Gastroesophageal sphincter (tissue), 3 donors: ENCODE measurements at regions not wholly inside any gene's neighbourhood (a gene's known extent, or its start where the extent isn't known, plus 50 kb on each side); places are given as distances from the start of the nearest gene placed in this dataset.

Experiments
- CTCF ChIP-seq, 4 experiments: fragments of 200-600 bp in 2 of 4; fragments of 450-650 bp in 2 of 4; sonication (generic) in 1 of 4; IDR thresholded peaks; one replicate each; pipeline ENCODE4 v1.5.1; 2017 to 2019; ENCODE audit warnings: antibody characterized with exemption in 4 of 4, mild to moderate bottlenecking in 2 of 4, moderate library complexity in 2 of 4
- EP300 ChIP-seq: sonication (generic); formaldehyde crosslinking; IDR thresholded peaks from one replicate; pipeline ENCODE4 v1.6.1; 2017; ENCODE audit warnings: antibody characterized with exemption, mild to moderate bottlenecking
- POLR2A ChIP-seq, 2 donors: fragments of 450-650 bp; IDR thresholded peaks; one replicate each; pipeline ENCODE4 v1.6.1; 2017; ENCODE audit warnings: antibody characterized with exemption in 2 of 2, mild to moderate bottlenecking in 2 of 2, moderate library complexity in 1 of 2
- POLR2AphosphoS5 ChIP-seq: sonication (generic); formaldehyde crosslinking; IDR thresholded peaks from one replicate; pipeline ENCODE4 v1.6.1; 2017; ENCODE audit warnings: antibody characterized with exemption

- no peak for TF ChIP-seq CTCF (IDR thresholded peaks at IDR 0.05)
- TF ChIP-seq POLR2A (IDR thresholded peaks at IDR 0.05), result no peak
- TF ChIP-seq POLR2AphosphoS5, result no peak
- TF ChIP-seq EP300, result no peak
Measured at GRCh38 chr10:32151871-32152270, 95.6 kb upstream of the KIF5B start.
